ENCODE measurements at regions not wholly inside any gene's neighbourhood (a gene's known extent, or its start where the extent isn't known, plus 50 kb on each side); places are given as distances from the start of the nearest gene placed in this dataset.

GRCh38 chr5:61731267-61731945 is 399.3 kb downstream of the ZSWIM6 start:
- TF ChIP-seq POLR2A (IDR thresholded peaks at IDR 0.05) (no peak), CTCF (IDR thresholded peaks at IDR 0.05) (no peak)
- Histone ChIP-seq H3K27me3 (no peaks in the 10 kb centered on the region), H3K9me3 (no peaks in the 10 kb centered on the region), H3K4me1 (no peaks in the 10 kb centered on the region), H3K36me3 (no peaks in the 10 kb centered on the region), H3K27ac (no peak overlapping the region), H3K4me3 (no peak overlapping the region)
- no peak for DNase-seq

- Histone ChIP-seq H3K27me3 (no peaks in the 10 kb centered on the region), H3K27ac (no peak overlapping the region), H3K36me3 (no peaks in the 10 kb centered on the region), H3K4me3 (no peak overlapping the region), H3K4me1 (no peaks in the 10 kb centered on the region), H3K9me3 (no peaks in the 10 kb centered on the region)
- no peak for DNase-seq
- no peak for TF ChIP-seq POLR2A (IDR thresholded peaks at IDR 0.05)
- TF ChIP-seq CTCF (IDR thresholded peaks at IDR 0.05), result no peak
Measured at GRCh38 chr5:61731946-61732314, 399.9 kb downstream of the ZSWIM6 start.

- TF ChIP-seq POLR2A (IDR thresholded peaks at IDR 0.05) (no peak), CTCF (IDR thresholded peaks at IDR 0.05) (no peak)
- Histone ChIP-seq H3K4me3 (no peak overlapping the region), H3K4me1 (no peaks in the 10 kb centered on the region), H3K27ac (no peak overlapping the region), H3K36me3 (no peaks in the 10 kb centered on the region), H3K27me3 (no peaks in the 10 kb centered on the region), H3K9me3 (no peaks in the 10 kb centered on the region)
- no peak for DNase-seq
Measured at GRCh38 chr5:61732369-61732768, 400.3 kb downstream of the ZSWIM6 start.

GRCh38 chr5:61732796-61733195 is 400.7 kb downstream of the ZSWIM6 start:
- no peak overlapping the region for H3K4me3 ChIP-seq
- no peaks in the 10 kb centered on the region for H3K36me3 ChIP-seq
- H3K4me1 ChIP-seq, result no peaks in the 10 kb centered on the region
- DNase-seq, result no peak
- H3K27me3 ChIP-seq, result no peaks in the 10 kb centered on the region
- H3K9me3 ChIP-seq, result no peaks in the 10 kb centered on the region
- TF ChIP-seq CTCF (IDR thresholded peaks at IDR 0.05) (no peak), POLR2A (IDR thresholded peaks at IDR 0.05) (no peak)
- H3K27ac ChIP-seq, result no peak overlapping the region

GRCh38 chr5:61734001-61734400 is 401.9 kb downstream of the ZSWIM6 start:
- no peak for DNase-seq
- no peak overlapping the region for H3K4me3 ChIP-seq
- no peaks in the 10 kb centered on the region for H3K36me3 ChIP-seq
- TF ChIP-seq CTCF (IDR thresholded peaks at IDR 0.05) (no peak), POLR2A (IDR thresholded peaks at IDR 0.05) (no peak)
- H3K4me1 ChIP-seq, result no peaks in the 10 kb centered on the region
- no peaks in the 10 kb centered on the region for H3K27me3 ChIP-seq
- no peaks in the 10 kb centered on the region for H3K9me3 ChIP-seq
- no peak overlapping the region for H3K27ac ChIP-seq

- Histone ChIP-seq H3K4me1 (no peaks in the 10 kb centered on the region), H3K27me3 (no peaks in the 10 kb centered on the region), H3K36me3 (no peaks in the 10 kb centered on the region), H3K4me3 (no peak overlapping the region), H3K9me3 (no peaks in the 10 kb centered on the region), H3K27ac (no peak overlapping the region)
- no peak for DNase-seq
- TF ChIP-seq POLR2A (IDR thresholded peaks at IDR 0.05) (no peak), CTCF (IDR thresholded peaks at IDR 0.05) (no peak)
Measured at GRCh38 chr5:61734966-61735365, 402.9 kb downstream of the ZSWIM6 start.
